Natural killer cell (primary cell): ENCODE measurements at regions not wholly inside any gene's neighbourhood (a gene's known extent, or its start where the extent isn't known, plus 50 kb on each side); places are given as distances from the start of the nearest gene placed in this dataset.

Experiments
- ATAC-seq, 3 donors: fragments of 150-1000 bp in 2 of 3; fragments of 200-7000 bp in 1 of 3; cut with Tn5 transposase; 1 replicate in 1 of 3; 2 replicates in 2 of 3; pipeline ENCODE4 v1.10.0; 2021; ENCODE audit warnings: mild to moderate bottlenecking in 2 of 3, moderate library complexity in 2 of 3
- DNase-seq, 2 donors: peaks; one replicate each; pipeline versions ENCODE4 v3.0.0 to v3.0.0-alpha.2; 2013 to 2021; ENCODE audit warnings: mixed read lengths in 1 of 2
- H3K27ac ChIP-seq: one replicate; pipeline ENCODE4 v1.5.1; 2013; ENCODE audit warnings: mild to moderate bottlenecking, low read length
- H3K27me3 ChIP-seq: one replicate; pipeline ENCODE4 v1.6.1; 2013; ENCODE audit warnings: low read length; ENCODE audit not compliant: control insufficient read depth, insufficient read depth
- H3K36me3 ChIP-seq: one replicate; pipeline ENCODE4 v1.6.1; 2013; ENCODE audit warnings: low read length; ENCODE audit not compliant: control insufficient read depth, insufficient read depth
- H3K4me1 ChIP-seq: one replicate; pipeline ENCODE4 v1.6.1; 2013; ENCODE audit warnings: low read length; ENCODE audit not compliant: control insufficient read depth, insufficient read depth
- H3K4me3 ChIP-seq: one replicate; pipeline ENCODE4 v1.5.1; 2013; ENCODE audit warnings: low read length
- H3K9me3 ChIP-seq: one replicate; pipeline ENCODE4 v1.6.1; 2013; ENCODE audit warnings: low read length; ENCODE audit not compliant: control insufficient read depth, insufficient read depth
- H3K27ac Mint-ChIP-seq, 2 donors: one replicate each; pipeline ENCODE4 v1.8.0; 2022; ENCODE audit warnings: mild to moderate bottlenecking in 2 of 2, mixed read lengths in 2 of 2, moderate library complexity in 1 of 2
- H3K27me3 Mint-ChIP-seq, 2 donors: one replicate each; pipeline ENCODE4 v1.8.0; 2022; ENCODE audit warnings: low read depth in 2 of 2, mixed read lengths in 2 of 2
- H3K36me3 Mint-ChIP-seq: one replicate; pipeline ENCODE4 v1.8.0; 2022; ENCODE audit warnings: mixed read lengths
- H3K4me1 Mint-ChIP-seq, 2 donors: one replicate each; pipeline ENCODE4 v1.8.0; 2022; ENCODE audit warnings: mixed read lengths in 2 of 2
- H3K4me3 Mint-ChIP-seq: one replicate; pipeline ENCODE4 v1.8.0; 2022; ENCODE audit warnings: mild to moderate bottlenecking, moderate library complexity, mixed read lengths
- H3K9me3 Mint-ChIP-seq, 2 donors: one replicate each; pipeline ENCODE4 v1.8.0; 2022; ENCODE audit warnings: mixed read lengths in 2 of 2
- WGBS: methylation state at CpG from one replicate; pipeline ENCODE4 v1.1.7; 2013; ENCODE audit warnings: missing lambda C conversion rate; ENCODE audit not compliant: insufficient coverage; 5-methylcytosine and 5-hydroxymethylcytosine counted together
- intact Hi-C: fragments of 100-400 bp; cut with micrococcal nuclease; formaldehyde crosslinking; loops from one replicate; pipeline ENCODE4 v1.14.2; 2022
- TF ChIP-seq, protein P1 (sequence below): fragments of 200-600 bp; IDR thresholded peaks from one replicate; pipeline ENCODE4 v1.8.0; 2022; ENCODE audit warnings: antibody characterized with exemption

DNA sequence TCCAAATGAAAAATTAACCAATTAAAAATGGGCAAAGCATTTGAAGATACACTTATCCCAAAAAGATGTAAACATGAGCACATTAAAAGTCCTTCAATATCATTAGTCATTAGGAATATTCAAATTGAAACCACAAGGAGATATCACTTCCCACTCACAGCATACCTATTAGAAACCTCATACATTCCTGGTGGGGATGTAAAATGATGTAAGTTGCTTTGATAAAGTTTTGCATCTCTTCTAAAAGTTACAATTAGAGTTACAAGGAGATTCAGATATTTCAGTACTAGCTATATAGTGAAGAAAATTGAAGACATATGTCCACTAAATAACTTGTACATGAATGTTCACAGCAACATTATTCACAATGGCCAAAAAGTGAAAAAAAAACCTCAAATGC, 1109.3 kb upstream of the LCORL start:
- Histone ChIP-seq H3K9me3 (no peaks in the 10 kb centered on the region), H3K36me3 (no peaks in the 10 kb centered on the region), H3K4me3 (no peak overlapping the region), H3K27ac (no peak overlapping the region), H3K27me3 (no peaks in the 10 kb centered on the region), H3K4me1 (no peaks in the 10 kb centered on the region)
- TF ChIP-seq, protein P1, sequence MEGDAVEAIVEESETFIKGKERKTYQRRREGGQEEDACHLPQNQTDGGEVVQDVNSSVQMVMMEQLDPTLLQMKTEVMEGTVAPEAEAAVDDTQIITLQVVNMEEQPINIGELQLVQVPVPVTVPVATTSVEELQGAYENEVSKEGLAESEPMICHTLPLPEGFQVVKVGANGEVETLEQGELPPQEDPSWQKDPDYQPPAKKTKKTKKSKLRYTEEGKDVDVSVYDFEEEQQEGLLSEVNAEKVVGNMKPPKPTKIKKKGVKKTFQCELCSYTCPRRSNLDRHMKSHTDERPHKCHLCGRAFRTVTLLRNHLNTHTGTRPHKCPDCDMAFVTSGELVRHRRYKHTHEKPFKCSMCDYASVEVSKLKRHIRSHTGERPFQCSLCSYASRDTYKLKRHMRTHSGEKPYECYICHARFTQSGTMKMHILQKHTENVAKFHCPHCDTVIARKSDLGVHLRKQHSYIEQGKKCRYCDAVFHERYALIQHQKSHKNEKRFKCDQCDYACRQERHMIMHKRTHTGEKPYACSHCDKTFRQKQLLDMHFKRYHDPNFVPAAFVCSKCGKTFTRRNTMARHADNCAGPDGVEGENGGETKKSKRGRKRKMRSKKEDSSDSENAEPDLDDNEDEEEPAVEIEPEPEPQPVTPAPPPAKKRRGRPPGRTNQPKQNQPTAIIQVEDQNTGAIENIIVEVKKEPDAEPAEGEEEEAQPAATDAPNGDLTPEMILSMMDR: no peak
- no peak overlapping the region for H3K4me3 Mint-ChIP-seq
- no peaks in the 10 kb centered on the region for H3K4me1 Mint-ChIP-seq
- H3K27ac Mint-ChIP-seq: no peak overlapping the region
- DNase-seq (no peak), ATAC-seq (no peak)
- intact Hi-C loops: no loop called here
- H3K27me3 Mint-ChIP-seq: no peaks in the 10 kb centered on the region
- peaks cover 8 to 12% of the 10 kb centered on the region in 2 donors for H3K9me3 Mint-ChIP-seq
- no peaks in the 10 kb centered on the region for H3K36me3 Mint-ChIP-seq

DNA sequence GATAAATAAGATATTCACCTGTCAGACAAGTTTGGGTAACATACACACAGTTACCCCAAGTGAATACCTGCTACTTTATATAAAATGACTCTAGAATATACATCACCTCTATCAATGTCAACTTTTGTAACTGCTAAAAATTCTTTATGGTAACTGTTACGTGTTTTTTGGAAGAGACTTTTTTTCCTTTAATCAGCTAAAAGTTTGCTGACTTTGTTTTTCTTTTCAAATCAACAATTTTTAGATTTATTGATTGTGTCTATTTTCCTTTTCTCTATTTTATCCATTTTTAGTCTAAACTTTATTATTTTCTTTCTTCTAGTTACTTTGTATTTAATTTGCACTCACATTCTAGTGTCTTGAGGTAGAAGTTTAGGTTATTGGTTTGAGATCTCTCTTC, 1106.6 kb upstream of the LCORL start:
- Mint-ChIP-seq H3K4me1 (no peaks in the 10 kb centered on the region), H3K9me3 (peaks cover 21 to 22% of the 10 kb centered on the region in 2 donors), H3K4me3 (no peak overlapping the region), H3K27ac (no peak overlapping the region), H3K27me3 (no peaks in the 10 kb centered on the region), H3K36me3 (peaks cover 9% of the 10 kb centered on the region)
- Histone ChIP-seq H3K4me3 (no peak overlapping the region), H3K36me3 (no peaks in the 10 kb centered on the region), H3K9me3 (no peaks in the 10 kb centered on the region), H3K27me3 (no peaks in the 10 kb centered on the region), H3K4me1 (no peaks in the 10 kb centered on the region), H3K27ac (no peak overlapping the region)
- intact Hi-C loops: no loop called here
- ATAC-seq: no peak
- DNase-seq: no peak
- TF ChIP-seq, protein P1: no peak
- WGBS: no CpG with 5 or more reads among the region's 1 CpG

DNA sequence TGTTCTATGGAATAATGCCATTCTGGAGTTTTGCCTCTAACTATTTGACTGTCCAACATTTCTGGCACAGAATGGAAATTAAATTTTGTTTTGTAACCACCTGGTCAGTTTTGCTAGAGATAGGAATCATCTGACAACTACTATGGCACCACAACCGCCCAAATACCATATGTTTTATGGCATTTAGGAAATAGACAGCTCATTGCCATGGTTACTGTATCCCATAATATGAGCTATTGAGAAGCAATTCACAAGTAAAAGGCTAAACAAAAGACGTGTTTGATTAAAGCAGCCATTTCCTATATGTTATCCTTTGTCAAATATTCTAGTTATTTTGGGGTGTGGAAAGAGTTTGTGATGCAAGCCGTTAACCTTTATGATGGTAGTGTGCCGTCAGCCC, 1105.3 kb upstream of the LCORL start:
- WGBS: 80% methylated on average over 4 of the region's 4 CpGs
- no peak for DNase-seq
- Histone ChIP-seq H3K36me3 (no peaks in the 10 kb centered on the region), H3K27me3 (no peaks in the 10 kb centered on the region), H3K4me3 (no peak overlapping the region), H3K4me1 (no peaks in the 10 kb centered on the region), H3K27ac (no peak overlapping the region), H3K9me3 (no peaks in the 10 kb centered on the region)
- Mint-ChIP-seq H3K27ac (no peak overlapping the region), H3K27me3 (no peaks in the 10 kb centered on the region), H3K4me3 (no peak overlapping the region), H3K36me3 (peaks cover 9% of the 10 kb centered on the region), H3K4me1 (no peaks in the 10 kb centered on the region), H3K9me3 (peaks cover 19 to 22% of the 10 kb centered on the region in 2 donors)
- TF ChIP-seq, protein P1: no peak
- ATAC-seq: no peak
- intact Hi-C loops: no loop called here

DNA sequence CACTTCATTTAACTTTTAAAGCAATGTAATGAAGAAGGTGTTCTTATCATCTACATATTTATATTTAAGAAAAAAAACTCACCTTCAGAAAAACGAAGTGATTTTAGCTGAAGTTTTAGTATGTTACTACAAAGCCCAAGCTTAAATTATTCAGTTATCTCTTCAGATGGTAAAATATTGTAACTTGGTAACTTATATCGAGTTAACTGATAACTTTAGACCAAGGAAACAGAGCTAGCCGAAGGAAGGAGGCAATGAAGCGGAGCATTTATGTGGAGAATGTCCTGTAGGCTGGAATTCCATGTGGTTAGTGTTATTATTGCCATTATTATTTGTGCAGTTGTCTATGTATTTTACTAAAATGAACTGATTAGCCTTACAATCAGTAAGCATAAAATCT, 1102.1 kb upstream of the LCORL start:
- intact Hi-C loops: no loop called here
- H3K4me1 ChIP-seq: no peaks in the 10 kb centered on the region
- no peaks in the 10 kb centered on the region for H3K36me3 ChIP-seq
- H3K27me3 Mint-ChIP-seq: no peaks in the 10 kb centered on the region
- no peak overlapping the region for H3K4me3 Mint-ChIP-seq
- H3K4me3 ChIP-seq: no peak overlapping the region
- H3K27ac Mint-ChIP-seq: no peak overlapping the region
- H3K9me3 Mint-ChIP-seq: peaks cover 16 to 22% of the 10 kb centered on the region in 2 donors
- no peak overlapping the region for H3K27ac ChIP-seq
- ATAC-seq: no peak
- TF ChIP-seq, protein P1: no peak
- H3K9me3 ChIP-seq: no peaks in the 10 kb centered on the region
- H3K27me3 ChIP-seq: no peaks in the 10 kb centered on the region
- no peak for DNase-seq
- H3K36me3 Mint-ChIP-seq: peaks cover 9% of the 10 kb centered on the region
- WGBS: 62% methylated on average over 3 of the region's 4 CpGs
- no peaks in the 10 kb centered on the region for H3K4me1 Mint-ChIP-seq
